MM.1S (cell line): ENCODE measurements at regions not wholly inside any gene's neighbourhood (a gene's known extent, or its start where the extent isn't known, plus 50 kb on each side); places are given as distances from the start of the nearest gene placed in this dataset.

Experiments
- DNase-seq: peaks from one replicate; pipeline ENCODE4 v3.0.0-alpha.2; 2015
- H2AFZ ChIP-seq: fragments of 300-600 bp; sonication (generic); 2 replicates; pipeline ENCODE4 v1.6.0; 2016; ENCODE audit warnings: antibody characterized with exemption, low read length
- H3F3A ChIP-seq: fragments of 300-600 bp; sonication (generic); 2 replicates; pipeline ENCODE4 v1.6.1; 2016; ENCODE audit warnings: mild to moderate bottlenecking, antibody characterized with exemption, low read length, moderate library complexity, mixed read lengths; ENCODE audit not compliant: insufficient read depth
- H3K27ac ChIP-seq: fragments of 300-600 bp; sonication (generic); 2 replicates; pipeline ENCODE4 v1.5.1; 2016; ENCODE audit warnings: mild to moderate bottlenecking, low read length
- H3K27me3 ChIP-seq: fragments of 300-600 bp; sonication (generic); replicated peaks from 2 replicates; pipeline ENCODE4 v1.6.0; 2016; ENCODE audit warnings: low read length; ENCODE audit not compliant: insufficient read depth
- H3K36me3 ChIP-seq: fragments of 300-600 bp; sonication (generic); replicated peaks from 2 replicates; pipeline ENCODE4 v1.6.1; 2016; ENCODE audit warnings: mild to moderate bottlenecking, low read length, mixed read lengths; ENCODE audit not compliant: insufficient read depth
- H3K4me1 ChIP-seq: fragments of 300-600 bp; sonication (generic); 2 replicates; pipeline ENCODE4 v1.6.1; 2016; ENCODE audit warnings: low read length, mixed read lengths
- H3K4me2 ChIP-seq: fragments of 300-600 bp; sonication (generic); 2 replicates; pipeline ENCODE4 v1.6.0; 2016; ENCODE audit warnings: low read depth, low read length
- H3K4me3 ChIP-seq: fragments of 300-600 bp; sonication (generic); 2 replicates; pipeline ENCODE4 v1.5.1; 2016; ENCODE audit warnings: low read length, mixed read lengths
- H3K79me2 ChIP-seq: fragments of 300-600 bp; sonication (generic); 2 replicates; pipeline ENCODE4 v1.6.1; 2016; ENCODE audit warnings: mixed run types, low read length, mixed read lengths
- H3K9ac ChIP-seq: fragments of 300-600 bp; sonication (generic); 2 replicates; pipeline ENCODE4 v1.6.1; 2016; ENCODE audit warnings: low read length, mixed read lengths
- H3K9me2 ChIP-seq: fragments of 300-600 bp; sonication (generic); replicated peaks from 2 replicates; pipeline ENCODE4 v1.6.1; 2016; ENCODE audit warnings: mild to moderate bottlenecking, low read length, mixed read lengths; ENCODE audit not compliant: insufficient read depth
- H3K9me3 ChIP-seq: fragments of 300-600 bp; sonication (generic); replicated peaks from 2 replicates; pipeline ENCODE4 v1.6.1; 2016; ENCODE audit warnings: mild to moderate bottlenecking, low read length, mixed read lengths; ENCODE audit not compliant: insufficient read depth
- H4K20me1 ChIP-seq: fragments of 300-600 bp; sonication (generic); 2 replicates; pipeline ENCODE4 v1.6.1; 2016; ENCODE audit warnings: mild to moderate bottlenecking, low read length, moderate library complexity, mixed read lengths; ENCODE audit not compliant: insufficient read depth
- EZH2 ChIP-seq: fragments of 300-600 bp; sonication (generic); optimal IDR thresholded peaks from 2 replicates; pipeline ENCODE3; 2017; ENCODE audit warnings: low read depth, mild to moderate bottlenecking, antibody characterized with exemption, low read length, mixed read lengths
- EZH2phosphoT487 ChIP-seq: fragments of 300-600 bp; sonication (generic); IDR thresholded peaks from 2 replicates; pipeline ENCODE4 v1.6.1; 2018; ENCODE audit warnings: antibody characterized with exemption, low read length
- TF ChIP-seq, protein P1 (sequence below): fragments of 300-600 bp; sonication (generic); IDR thresholded peaks from 2 replicates; pipeline ENCODE4 v1.5.1; 2016; ENCODE audit warnings: antibody characterized with exemption, low read length, mixed read lengths

DNA sequence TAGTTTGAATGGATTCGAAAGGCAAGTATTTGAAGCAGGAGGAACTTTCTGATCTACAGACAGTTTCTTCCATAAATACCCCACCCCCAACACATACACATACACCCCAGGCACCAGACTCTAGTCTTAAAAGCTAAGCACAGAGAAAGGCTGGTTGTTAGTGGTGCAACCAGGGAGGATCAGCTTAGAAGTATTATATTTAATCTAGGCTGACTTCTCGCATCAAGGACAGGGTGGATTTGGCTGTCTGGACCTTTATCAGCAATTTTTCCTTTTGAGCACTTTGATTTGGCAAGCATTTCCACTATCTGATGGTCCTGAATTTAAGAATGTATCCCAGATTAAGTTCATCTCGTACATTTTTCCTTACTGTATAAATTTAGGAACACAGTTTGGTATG lies 1489.8 kb upstream of the FLRT2 start:
- no peak overlapping the region for H2AFZ ChIP-seq
- no peak overlapping the region for H3K27ac ChIP-seq

DNA sequence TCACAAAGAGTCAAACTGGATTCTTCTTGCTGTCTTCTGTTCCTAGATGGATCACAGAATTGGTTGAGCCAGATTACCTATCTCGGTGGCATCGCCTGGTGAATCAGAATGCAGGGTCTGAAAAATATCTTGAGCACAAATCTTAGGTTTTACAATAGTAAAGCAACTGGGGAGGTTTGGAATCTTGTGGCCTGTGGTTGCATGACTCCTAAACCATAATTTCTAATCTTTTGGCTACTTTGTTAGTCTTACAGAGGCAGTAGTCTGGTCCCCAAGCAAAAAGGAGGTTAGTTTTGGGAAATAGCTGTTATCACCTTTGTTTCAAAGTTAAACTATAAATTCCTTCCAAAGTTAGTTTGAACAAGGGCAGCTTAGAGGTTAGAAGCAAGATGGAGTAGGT lies 1488.5 kb upstream of the FLRT2 start:
- Histone ChIP-seq H4K20me1 (no peaks in the 10 kb centered on the region), H3K79me2 (no peaks in the 10 kb centered on the region), H2AFZ (no peak overlapping the region), H3K36me3 (no peaks in the 10 kb centered on the region), H3K4me2 (no peak overlapping the region), H3F3A (no peaks in the 10 kb centered on the region), H3K9me3 (no peaks in the 10 kb centered on the region), H3K9ac (no peak overlapping the region), H3K4me3 (no peak overlapping the region), H3K4me1 (no peaks in the 10 kb centered on the region), H3K27me3 (no peaks in the 10 kb centered on the region), H3K9me2 (no peaks in the 10 kb centered on the region), H3K27ac (no peak overlapping the region)
- no peak for DNase-seq
- TF ChIP-seq, protein P1, sequence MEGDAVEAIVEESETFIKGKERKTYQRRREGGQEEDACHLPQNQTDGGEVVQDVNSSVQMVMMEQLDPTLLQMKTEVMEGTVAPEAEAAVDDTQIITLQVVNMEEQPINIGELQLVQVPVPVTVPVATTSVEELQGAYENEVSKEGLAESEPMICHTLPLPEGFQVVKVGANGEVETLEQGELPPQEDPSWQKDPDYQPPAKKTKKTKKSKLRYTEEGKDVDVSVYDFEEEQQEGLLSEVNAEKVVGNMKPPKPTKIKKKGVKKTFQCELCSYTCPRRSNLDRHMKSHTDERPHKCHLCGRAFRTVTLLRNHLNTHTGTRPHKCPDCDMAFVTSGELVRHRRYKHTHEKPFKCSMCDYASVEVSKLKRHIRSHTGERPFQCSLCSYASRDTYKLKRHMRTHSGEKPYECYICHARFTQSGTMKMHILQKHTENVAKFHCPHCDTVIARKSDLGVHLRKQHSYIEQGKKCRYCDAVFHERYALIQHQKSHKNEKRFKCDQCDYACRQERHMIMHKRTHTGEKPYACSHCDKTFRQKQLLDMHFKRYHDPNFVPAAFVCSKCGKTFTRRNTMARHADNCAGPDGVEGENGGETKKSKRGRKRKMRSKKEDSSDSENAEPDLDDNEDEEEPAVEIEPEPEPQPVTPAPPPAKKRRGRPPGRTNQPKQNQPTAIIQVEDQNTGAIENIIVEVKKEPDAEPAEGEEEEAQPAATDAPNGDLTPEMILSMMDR, result no peak
- TF ChIP-seq EZH2 (no peak), EZH2phosphoT487 (no peak)

More for the DNA sequence above, 1489.8 kb upstream of the FLRT2 start:
- TF ChIP-seq EZH2 (no peak), EZH2phosphoT487 (no peak)
- TF ChIP-seq, protein P1, result no peak
- Histone ChIP-seq H3K36me3 (no peaks in the 10 kb centered on the region), H3K9me3 (no peaks in the 10 kb centered on the region), H3K79me2 (no peaks in the 10 kb centered on the region), H3K4me2 (no peak overlapping the region), H3K4me3 (no peak overlapping the region), H3K27me3 (no peaks in the 10 kb centered on the region), H3K4me1 (no peaks in the 10 kb centered on the region), H3F3A (no peaks in the 10 kb centered on the region), H4K20me1 (no peaks in the 10 kb centered on the region), H3K9me2 (no peaks in the 10 kb centered on the region), H3K9ac (no peak overlapping the region)
- DNase-seq, result no peak

- no peak overlapping the region for H3K4me3 ChIP-seq
- H3K9me3 ChIP-seq, result no peaks in the 10 kb centered on the region
- H3K9me2 ChIP-seq, result no peaks in the 10 kb centered on the region
- H3K4me2 ChIP-seq, result no peak overlapping the region
- H3K9ac ChIP-seq, result no peak overlapping the region
- H3K4me1 ChIP-seq, result no peaks in the 10 kb centered on the region
- H3K27ac ChIP-seq, result no peak overlapping the region
- H3K79me2 ChIP-seq, result no peaks in the 10 kb centered on the region
- no peaks in the 10 kb centered on the region for H4K20me1 ChIP-seq
- no peak for DNase-seq
- no peaks in the 10 kb centered on the region for H3K36me3 ChIP-seq
- H3F3A ChIP-seq, result no peaks in the 10 kb centered on the region
- no peak overlapping the region for H2AFZ ChIP-seq
- no peaks in the 10 kb centered on the region for H3K27me3 ChIP-seq
- TF ChIP-seq EZH2phosphoT487, result no peak
- no peak for TF ChIP-seq EZH2
- TF ChIP-seq, protein P1, result no peak
Observed at GRCh38 chr14:84042992-84043391, 1487.0 kb upstream of the FLRT2 start.
